NCI-H1092 (cell line): ENCODE measurements at regions not wholly inside any gene's neighbourhood (a gene's known extent, or its start where the extent isn't known, plus 50 kb on each side); places are given as distances from the start of the nearest gene placed in this dataset.

Source experiments
- DNase-seq: peaks from one replicate; lab custom pipeline; 2025; lab: John Stamatoyannopoulos, UW

- no peak for DNase-seq
These were observed 191.1 kb downstream of the TTLL2 start for GRCh38 chr6:167515873-167516507.

- DNase-seq = no peak
These were observed 192.5 kb downstream of the TTLL2 start for GRCh38 chr6:167517254-167517916.

GRCh38 chr6:167523426-167523825 is 198.5 kb downstream of the TTLL2 start:
- DNase-seq = no peak

- no peak for DNase-seq
These were observed 199.6 kb downstream of the TTLL2 start for GRCh38 chr6:167524261-167525111.

GRCh38 chr6:167525774-167526173 is 200.9 kb downstream of the TTLL2 start:
- DNase-seq = no peak

GRCh38 chr6:167526465-167527368 is 201.8 kb downstream of the TTLL2 start:
- DNase-seq = no peak

GRCh38 chr6:167528239-167528638 is 203.4 kb downstream of the TTLL2 start:
- DNase-seq = no peak

- no peak for DNase-seq
These were observed 204.1 kb downstream of the TTLL2 start for GRCh38 chr6:167528976-167529375.

- DNase-seq = no peak
These were observed 204.8 kb downstream of the TTLL2 start for GRCh38 chr6:167529444-167530335.

GRCh38 chr6:167530951-167531350 is 206.1 kb downstream of the TTLL2 start:
- peak; percentile 32 for DNase-seq

GRCh38 chr6:167532410-167533288 is 207.8 kb downstream of the TTLL2 start:
- DNase-seq = no peak

- no peak for DNase-seq
These were observed 209.0 kb downstream of the TTLL2 start for GRCh38 chr6:167533851-167534250.

- no peak for DNase-seq
These were observed 212.9 kb downstream of the TTLL2 start for GRCh38 chr6:167537816-167538215.

- no peak for DNase-seq
These were observed 213.9 kb downstream of the TTLL2 start for GRCh38 chr6:167538746-167539145.

GRCh38 chr6:167540796-167541195 is 215.9 kb downstream of the TTLL2 start:
- no peak for DNase-seq

- DNase-seq = no peak
These were observed 216.7 kb downstream of the TTLL2 start for GRCh38 chr6:167541544-167541943.

- DNase-seq = no peak
These were observed 219.0 kb downstream of the TTLL2 start for GRCh38 chr6:167543602-167544497.

GRCh38 chr6:167546611-167547327 is 221.9 kb downstream of the TTLL2 start:
- no peak for DNase-seq
